ENCODE measurements at regions not wholly inside any gene's neighbourhood (a gene's known extent, or its start where the extent isn't known, plus 50 kb on each side); places are given as distances from the start of the nearest gene placed in this dataset.
"Not testable (repeated sequence)": the region's sequence is repeated elsewhere in the genome, so short reads cannot be mapped to it uniquely, and the experiment has no call there.

DNA sequence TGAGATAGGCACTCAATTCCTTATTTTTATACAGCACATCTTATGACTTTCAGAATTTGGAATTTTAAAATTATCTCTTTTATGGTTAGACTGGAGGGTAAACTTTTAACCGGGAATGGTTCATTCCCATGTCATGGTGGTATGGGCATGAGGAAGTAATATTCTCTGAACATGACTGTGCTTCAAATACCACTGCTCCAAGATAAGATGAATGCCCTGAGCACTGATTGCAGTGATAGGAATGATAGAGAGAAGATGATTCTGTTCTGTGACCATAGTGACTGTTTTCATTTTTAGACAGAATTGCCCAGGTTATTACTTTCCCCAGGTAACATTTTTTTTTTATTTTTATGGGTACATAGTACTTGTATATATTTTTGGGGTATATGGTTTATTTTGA is 187.4 kb downstream of the ATOH1 start:
- DNase-seq = no peak

DNA sequence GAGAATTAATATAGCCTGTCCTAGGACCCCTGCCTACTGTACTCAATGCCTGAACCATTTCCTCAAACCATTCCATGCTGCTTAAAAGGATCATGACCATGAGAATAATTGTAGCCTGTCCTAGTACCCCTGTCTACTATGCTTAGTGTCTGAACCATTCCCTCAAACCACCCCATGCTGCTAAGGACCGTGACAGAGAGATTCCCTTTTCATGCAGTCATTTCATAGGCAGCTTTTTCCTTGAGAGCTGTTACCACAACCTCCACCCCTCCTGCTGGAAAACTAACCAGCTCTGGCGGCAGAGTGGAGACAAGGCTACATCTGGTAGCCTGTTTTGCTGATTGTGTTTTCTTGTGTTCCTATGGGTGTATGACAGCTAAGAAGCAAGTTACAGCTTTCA is 174.9 kb upstream of the SMARCAD1 start:
- DNase-seq = no peak

DNA sequence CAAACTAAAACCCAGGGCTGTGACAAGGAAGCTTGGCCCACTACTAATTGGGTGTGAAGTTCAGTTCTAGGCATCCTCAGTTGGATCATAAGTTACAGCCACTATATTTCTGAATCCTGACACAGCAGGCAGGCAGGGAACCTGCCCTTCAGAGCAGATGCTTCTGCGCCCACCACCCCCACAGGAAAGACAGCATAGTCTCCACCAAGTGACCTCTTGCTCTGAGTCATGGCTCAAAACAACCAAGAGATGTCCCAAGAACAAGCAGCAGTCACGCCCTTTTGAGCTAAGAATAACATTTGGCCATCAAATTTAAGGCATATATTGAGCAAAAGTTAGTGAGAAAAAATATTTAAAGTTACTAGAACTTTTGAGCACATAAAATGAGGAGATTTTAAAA is 170.7 kb upstream of the SMARCAD1 start:
- DNase-seq = no peak

- DNase-seq = no peak
These were observed 169.5 kb upstream of the SMARCAD1 start for GRCh38 chr4:94038195-94038594.

DNA sequence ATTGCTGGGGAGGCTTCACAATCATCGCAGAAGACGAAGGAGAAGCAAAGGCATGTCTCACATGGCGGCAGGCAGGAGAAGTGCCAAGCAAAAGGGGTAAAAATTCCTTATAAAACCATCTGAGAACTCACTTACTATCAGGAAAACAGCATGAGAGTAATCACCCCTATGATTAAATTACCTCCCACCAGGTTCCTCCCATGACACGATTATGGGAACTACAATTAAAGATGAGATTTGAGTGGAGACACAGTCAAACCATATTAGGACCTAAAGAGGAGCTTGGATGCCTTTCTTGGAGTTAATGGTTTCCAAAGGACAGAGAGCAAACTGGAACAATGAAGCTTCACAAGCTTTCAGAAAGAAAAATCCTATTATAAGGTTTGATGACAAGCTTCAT is 168.4 kb upstream of the SMARCAD1 start:
- no peak for DNase-seq

DNA sequence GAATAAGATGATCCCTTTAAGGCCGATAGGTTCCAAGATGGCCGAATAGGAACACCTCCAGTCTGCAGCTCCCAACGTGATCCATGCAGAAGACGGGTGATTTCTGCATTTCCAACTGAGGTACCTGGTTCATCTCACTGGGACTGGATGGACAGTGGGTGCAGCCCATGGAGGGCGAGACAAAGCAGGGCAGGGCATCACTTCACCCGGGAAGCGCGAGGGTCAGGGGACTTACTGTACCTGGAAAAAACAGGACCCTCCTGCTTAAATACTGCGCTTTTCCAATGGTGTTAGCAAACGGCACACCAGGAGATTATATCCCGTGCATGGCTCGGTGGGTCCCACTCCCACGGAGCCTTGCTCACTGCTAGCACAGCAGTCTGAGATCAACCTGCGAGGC is 163.2 kb upstream of the SMARCAD1 start:
- not testable (repeated sequence) for DNase-seq

DNA sequence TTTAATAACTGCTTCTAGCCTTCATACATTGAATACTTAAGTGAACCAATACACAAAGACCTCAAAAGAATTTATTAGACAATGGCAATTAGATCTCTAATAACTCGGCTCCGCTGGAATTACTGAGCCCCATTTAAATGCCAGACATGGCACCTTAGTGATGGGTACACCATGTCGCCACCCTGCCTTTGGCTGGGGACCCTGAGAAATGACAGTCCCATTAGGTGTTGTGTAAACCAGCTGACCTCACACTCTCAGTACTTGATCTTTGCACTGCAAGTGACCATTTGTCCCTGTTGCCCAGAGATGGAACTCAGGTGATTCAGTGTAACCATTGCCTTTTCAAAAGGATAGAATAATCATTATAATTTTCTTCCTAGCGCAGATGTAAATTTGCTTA is 144.6 kb upstream of the SMARCAD1 start:
- no peak for DNase-seq

- DNase-seq = no peak
These were observed 138.6 kb upstream of the SMARCAD1 start for GRCh38 chr4:94068753-94069719.

- no peak for DNase-seq
These were observed 131.2 kb upstream of the SMARCAD1 start for GRCh38 chr4:94076498-94076897.

GRCh38 chr4:94084155-94084554 is 123.5 kb upstream of the SMARCAD1 start:
- no peak for DNase-seq

- not testable (repeated sequence) for DNase-seq
These were observed 108.5 kb upstream of the SMARCAD1 start for GRCh38 chr4:94099141-94099540.

DNA sequence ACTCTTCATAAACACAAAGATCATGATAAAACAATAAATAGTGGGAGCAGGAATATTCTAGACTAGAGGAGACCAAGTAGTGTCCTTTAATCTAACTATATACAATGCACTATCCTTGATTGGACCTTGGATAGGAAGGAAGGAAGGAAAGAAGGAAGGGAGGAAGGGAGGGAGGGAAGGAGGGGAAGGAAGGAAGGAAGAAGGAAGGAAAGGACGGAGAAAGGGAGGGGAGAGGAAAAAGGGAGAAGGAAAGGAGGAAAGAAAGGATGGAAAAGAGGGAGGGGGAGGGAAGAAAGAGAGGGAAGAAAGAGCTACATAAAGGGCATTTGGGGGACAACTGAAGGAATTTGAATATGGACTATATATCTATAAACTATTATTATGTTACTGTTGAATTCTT is 95.0 kb upstream of the SMARCAD1 start:
- no peak for DNase-seq

- no peak for DNase-seq
These were observed 92.0 kb upstream of the SMARCAD1 start for GRCh38 chr4:94115687-94116086.

GRCh38 chr4:94116842-94117241 is 90.8 kb upstream of the SMARCAD1 start:
- DNase-seq = no peak

GRCh38 chr4:94126669-94127068 is 81.0 kb upstream of the SMARCAD1 start:
- DNase-seq = no peak

DNA sequence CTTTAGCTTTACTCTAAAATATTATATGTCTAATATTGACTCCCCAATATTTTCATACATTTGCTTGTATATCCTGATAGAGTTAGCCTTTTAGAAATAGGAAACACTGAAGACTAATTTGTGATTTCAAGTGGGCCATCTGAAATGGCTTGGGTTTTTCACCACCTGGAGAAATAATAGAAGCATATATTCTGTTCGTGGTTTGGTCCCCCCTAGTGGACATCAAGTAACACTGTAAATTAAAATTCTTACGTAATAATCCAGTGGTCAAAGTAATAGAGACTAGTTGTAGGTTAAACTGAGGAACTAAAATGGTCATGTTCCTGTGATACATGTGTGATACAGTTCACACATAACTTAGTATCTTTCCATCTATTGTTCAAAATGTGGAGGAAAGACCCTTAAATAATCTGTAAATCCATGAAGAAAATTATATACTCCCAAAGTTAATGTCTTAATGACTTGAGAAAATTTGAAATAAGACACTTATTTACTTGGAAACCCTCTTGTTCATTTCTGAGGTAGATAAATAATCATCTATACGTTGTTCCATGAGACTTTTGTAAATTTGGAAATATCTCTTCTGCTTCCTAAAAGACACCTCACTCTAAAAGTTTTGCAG is 79.8 kb upstream of the SMARCAD1 start:
- DNase-seq = peak; percentile 15

GRCh38 chr4:94131212-94131611 is 76.5 kb upstream of the SMARCAD1 start:
- no peak for DNase-seq

DNA sequence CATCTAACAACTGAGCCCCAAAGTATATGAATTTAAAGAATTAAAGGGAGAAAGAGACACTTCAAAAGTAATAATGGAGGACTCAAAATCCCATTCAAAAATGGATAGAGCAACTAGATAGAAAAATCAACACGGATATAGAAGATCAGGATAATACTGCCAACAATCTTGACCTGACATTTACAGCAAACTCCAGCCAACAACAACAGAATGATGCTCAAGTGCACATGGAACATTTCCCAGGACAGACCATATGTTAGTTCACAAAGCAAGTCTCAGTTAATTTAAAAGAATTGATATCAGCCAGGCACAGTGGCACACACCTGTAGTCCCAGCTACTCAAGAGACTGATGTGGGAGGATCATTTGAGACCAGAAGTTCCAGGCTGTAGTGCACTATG is 72.0 kb upstream of the SMARCAD1 start:
- DNase-seq = no peak

DNA sequence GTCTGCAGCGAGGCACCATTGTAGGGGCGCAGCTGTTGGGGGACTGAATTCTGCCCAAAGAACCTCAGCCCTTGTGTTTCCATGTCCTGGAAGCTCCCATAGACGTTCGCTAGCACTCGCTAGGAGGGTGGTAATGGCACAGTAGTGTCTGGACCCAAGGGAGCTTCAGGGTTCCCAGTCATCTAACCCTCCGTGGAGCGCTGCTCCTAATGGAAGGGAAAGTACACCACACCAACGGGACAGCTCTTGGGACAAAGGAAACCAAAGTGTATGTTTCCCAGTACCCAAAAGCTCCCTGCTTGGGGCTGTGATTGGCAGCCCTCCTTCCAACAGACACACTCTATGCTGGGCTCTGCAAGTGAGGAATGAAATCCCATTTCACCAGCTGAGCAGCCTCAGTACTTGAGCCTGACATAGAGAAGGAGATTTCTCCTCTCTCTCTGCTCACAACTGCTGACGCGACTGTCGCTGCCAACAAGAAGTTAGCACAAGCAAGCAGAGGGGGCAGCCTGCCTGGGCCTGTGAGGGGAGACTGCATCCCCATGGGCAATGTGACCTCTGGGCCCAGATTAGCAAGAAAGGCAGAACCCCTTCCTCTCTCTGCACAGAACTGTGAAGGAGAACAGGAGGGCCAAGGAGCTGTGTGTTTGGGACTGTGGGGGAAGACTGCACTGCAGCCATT is 67.6 kb upstream of the SMARCAD1 start:
- no peak for DNase-seq

DNA sequence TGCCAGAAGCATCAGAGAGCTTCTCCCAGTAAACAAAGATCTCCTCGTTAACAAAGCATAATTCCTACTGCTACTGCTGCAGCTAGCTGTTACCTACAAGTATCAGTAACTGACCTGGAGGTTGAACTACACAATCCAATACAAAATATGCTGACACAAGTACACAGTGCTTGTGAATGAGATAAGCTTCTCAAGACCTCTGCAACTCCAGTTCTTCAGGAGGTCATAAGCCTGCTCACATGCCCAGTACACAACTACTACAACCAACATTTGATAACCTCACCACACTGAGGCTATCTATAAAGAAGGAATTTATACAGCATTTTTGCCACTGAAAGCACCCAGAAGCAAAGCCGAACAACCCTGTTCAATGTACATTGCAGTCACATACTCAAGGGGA is 66.7 kb upstream of the SMARCAD1 start:
- no peak for DNase-seq

GRCh38 chr4:94148052-94148451 is 59.6 kb upstream of the SMARCAD1 start:
- not testable (repeated sequence) for DNase-seq

GRCh38 chr4:94152466-94152865 is 55.2 kb upstream of the SMARCAD1 start:
- DNase-seq = no peak

- not testable (repeated sequence) for DNase-seq
These were observed 52.3 kb upstream of the SMARCAD1 start for GRCh38 chr4:94155404-94155803.

DNA sequence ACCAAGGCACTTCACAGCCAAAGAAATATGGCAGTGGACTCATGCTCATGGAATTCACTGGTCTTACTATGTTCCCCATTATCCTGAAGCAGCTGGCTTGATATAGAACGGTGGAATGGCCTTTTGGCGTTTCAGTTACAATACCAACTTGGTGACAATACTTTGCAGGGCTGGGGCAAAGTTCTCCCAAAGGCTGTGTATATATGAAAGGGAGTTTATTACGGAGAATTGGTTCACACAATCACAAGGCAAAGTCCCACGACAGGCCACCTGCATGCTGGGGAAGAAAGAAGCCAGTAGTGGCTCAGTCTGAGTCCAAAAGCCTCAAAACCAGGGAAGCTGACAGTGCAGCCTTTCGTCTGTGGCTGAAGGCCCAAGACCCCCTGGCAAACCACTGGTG is 50.8 kb upstream of the SMARCAD1 start:
- DNase-seq = no peak
